GM12892 (cell line): ENCODE measurements at regions not wholly inside any gene's neighbourhood (a gene's known extent, or its start where the extent isn't known, plus 50 kb on each side); places are given as distances from the start of the nearest gene placed in this dataset.

ENCODE experiments used
- DNase-seq: peaks from one replicate; pipeline ENCODE4 v3.0.0; 2011; ENCODE audit not compliant: insufficient read length
- FAIRE-seq: peaks from 2 replicates; lab custom pipeline; 2011; peaks lifted over from hg19 to GRCh38; lab: Jason Lieb, UNC
- POLR2A ChIP-seq: IDR thresholded peaks from 2 replicates; pipeline ENCODE4 v1.6.1; 2011; ENCODE audit warnings: low read depth, low read length, control low read depth
- POLR2AphosphoS5 ChIP-seq: IDR thresholded peaks from 2 replicates; pipeline ENCODE4 v1.6.1; 2011; ENCODE audit warnings: low read depth, low read length, control low read depth
- TAF1 ChIP-seq: IDR thresholded peaks from 2 replicates; pipeline ENCODE4 v1.6.1; 2011; ENCODE audit warnings: low read depth, mild to moderate bottlenecking, control low read depth, low read length, borderline replicate concordance

GRCh38 chr19:30305346-30306060, 66.7 kb upstream of the ZNF536 start:
- DNase-seq (no peak), FAIRE-seq (no peak)
- TF ChIP-seq POLR2AphosphoS5 (no peak), POLR2A (no peak), TAF1 (no peak)

- FAIRE-seq (no peak), DNase-seq (no peak)
- TF ChIP-seq TAF1 (no peak), POLR2A (no peak), POLR2AphosphoS5 (no peak)
Measured at GRCh38 chr19:30307191-30307974, 64.8 kb upstream of the ZNF536 start.

- DNase-seq (no peak), FAIRE-seq (no peak)
- TF ChIP-seq TAF1 = no peak
- no peak for TF ChIP-seq POLR2A
- no peak for TF ChIP-seq POLR2AphosphoS5
Measured at GRCh38 chr19:30309176-30309575, 63.0 kb upstream of the ZNF536 start.

- no peak for TF ChIP-seq POLR2AphosphoS5
- no peak for TF ChIP-seq TAF1
- TF ChIP-seq POLR2A = no peak
- no peak for FAIRE-seq
- no peak for DNase-seq
Measured at GRCh38 chr19:30309905-30310601, 62.1 kb upstream of the ZNF536 start.

- TF ChIP-seq POLR2AphosphoS5 = no peak
- no peak for TF ChIP-seq TAF1
- TF ChIP-seq POLR2A = no peak
- DNase-seq (no peak), FAIRE-seq (no peak)
Measured at GRCh38 chr19:30310602-30311263, 61.5 kb upstream of the ZNF536 start.

- FAIRE-seq (no peak), DNase-seq (no peak)
- TF ChIP-seq POLR2A (no peak), TAF1 (no peak), POLR2AphosphoS5 (no peak)
Measured at GRCh38 chr19:30311911-30312310, 60.3 kb upstream of the ZNF536 start.

- TF ChIP-seq POLR2A (no peak), POLR2AphosphoS5 (no peak), TAF1 (no peak)
- no peak for FAIRE-seq
- DNase-seq = no peak
Measured at GRCh38 chr19:30312582-30313352, 59.4 kb upstream of the ZNF536 start.

- FAIRE-seq (no peak), DNase-seq (no peak)
- TF ChIP-seq TAF1 (no peak), POLR2AphosphoS5 (no peak), POLR2A (no peak)
Measured at GRCh38 chr19:30313353-30313750, 58.8 kb upstream of the ZNF536 start.

- DNase-seq (no peak), FAIRE-seq (no peak)
- TF ChIP-seq POLR2A (no peak), TAF1 (no peak), POLR2AphosphoS5 (no peak)
Measured at GRCh38 chr19:30314056-30314804, 58.0 kb upstream of the ZNF536 start.

GRCh38 chr19:30314805-30315155, 57.4 kb upstream of the ZNF536 start:
- TF ChIP-seq POLR2A = no peak
- no peak for TF ChIP-seq POLR2AphosphoS5
- no peak for TF ChIP-seq TAF1
- DNase-seq (no peak), FAIRE-seq (no peak)
